B cell (primary cell): ENCODE measurements at regions not wholly inside any gene's neighbourhood (a gene's known extent, or its start where the extent isn't known, plus 50 kb on each side); places are given as distances from the start of the nearest gene placed in this dataset.
"Not testable (repeated sequence)": the region's sequence is repeated elsewhere in the genome, so short reads cannot be mapped to it uniquely, and the experiment has no call there.

ENCODE experiments used
- ATAC-seq: fragments of 200-7000 bp; cut with Tn5 transposase; one replicate; pipeline ENCODE4 v1.10.0; 2021; ENCODE audit warnings: low read depth, mild to moderate bottlenecking, moderate number of reproducible peaks, moderate library complexity
- CTCF ChIA-PET: fragments of 350-600 bp; sonication (Branson Sonifier 250); formaldehyde crosslinking; loops from one replicate; lab custom pipeline; 2021; ENCODE audit warnings: antibody characterized with exemption, inconsistent platforms; lab: Charles Lee
- POLR2A ChIA-PET: fragments of 350-600 bp; sonication (Branson Sonifier 250); formaldehyde crosslinking; loops from one replicate; lab custom pipeline; 2021; ENCODE audit warnings: antibody characterized with exemption; lab: Charles Lee
- DNase-seq: peaks from one replicate; pipeline ENCODE4 v3.0.0; 2013
- H2AFZ ChIP-seq: 2 replicates; pipeline ENCODE4 v1.6.1; 2012; ENCODE audit warnings: mild to moderate bottlenecking, low read depth, low read length; ENCODE audit not compliant: insufficient read depth, poor library complexity, severe bottlenecking
- H3K27ac ChIP-seq, 2 donors: 1 replicate in 1 of 2; 2 replicates in 1 of 2; pipeline ENCODE4 v1.5.1; 2012 to 2013; ENCODE audit warnings: low read length in 2 of 2, mild to moderate bottlenecking in 2 of 2, moderate library complexity in 1 of 2
- H3K27me3 ChIP-seq, 4 experiments: fragments of 200-600 bp in 1 of 4; sonication (generic) in 1 of 4; replicated peaks in 1 of 4; 1 replicate in 2 of 4; 2 replicates in 2 of 4; pipeline versions ENCODE4 v1.6.1 to v1.7.0; 2013 to 2016; ENCODE audit warnings: low read length in 3 of 4, mild to moderate bottlenecking in 2 of 4, mixed read lengths in 1 of 4, moderate library complexity in 1 of 4; ENCODE audit not compliant: insufficient read depth in 4 of 4, control insufficient read depth in 3 of 4; ENCODE audit errors: control extremely low read depth in 1 of 4
- H3K36me3 ChIP-seq, 2 experiments: replicated peaks in 1 of 2; 1 replicate in 1 of 2; 2 replicates in 1 of 2; pipeline versions ENCODE4 v1.6.1 to v1.7.1; 2013; ENCODE audit warnings: low read length in 1 of 2; ENCODE audit not compliant: insufficient read depth in 2 of 2, control insufficient read depth in 1 of 2; ENCODE audit errors: control extremely low read depth in 1 of 2, extremely low read depth in 1 of 2
- H3K4me1 ChIP-seq, 2 donors: fragments of 200-600 bp in 1 of 2; sonication (generic) in 1 of 2; 1 replicate in 1 of 2; 2 replicates in 1 of 2; pipeline versions ENCODE4 v1.5.1 to v1.6.1; 2013 to 2017; ENCODE audit warnings: low read length in 2 of 2; ENCODE audit not compliant: control insufficient read depth in 2 of 2, insufficient read depth in 2 of 2
- H3K4me2 ChIP-seq: replicated peaks from 2 replicates; pipeline ENCODE3; 2012; ENCODE audit warnings: mild to moderate bottlenecking, low read depth, low read length; ENCODE audit not compliant: poor library complexity, severe bottlenecking
- H3K4me3 ChIP-seq, 5 experiments: fragments of 200-600 bp in 1 of 5; sonication (generic) in 1 of 5; 1 replicate in 3 of 5; 2 replicates in 2 of 5; pipeline versions ENCODE4 v1.5.1 to v1.7.0; 2011 to 2016; ENCODE audit warnings: low read length in 4 of 5, mild to moderate bottlenecking in 4 of 5, low read depth in 2 of 5, control low read depth in 1 of 5, moderate library complexity in 1 of 5; ENCODE audit not compliant: insufficient read depth in 1 of 5; ENCODE audit errors: control extremely low read depth in 1 of 5, extremely low read depth in 1 of 5
- H3K79me2 ChIP-seq: fragments of 200-600 bp; sonication (generic); one replicate; pipeline ENCODE4 v1.6.0; 2016; ENCODE audit warnings: low read length; ENCODE audit not compliant: control insufficient read depth, insufficient read depth
- H3K9ac ChIP-seq: fragments of 200-600 bp; sonication (generic); 2 replicates; pipeline ENCODE4 v1.6.1; 2017; ENCODE audit warnings: mild to moderate bottlenecking, low read length, moderate library complexity
- H3K9me3 ChIP-seq, 3 donors: one replicate each; pipeline versions ENCODE4 v1.6.1 to v1.7.1; 2013; ENCODE audit warnings: low read length in 2 of 3; ENCODE audit not compliant: control insufficient read depth in 2 of 3, insufficient read depth in 1 of 3; ENCODE audit errors: control extremely low read depth in 1 of 3
- H4K20me1 ChIP-seq: 2 replicates; pipeline ENCODE4 v1.6.0; 2012; ENCODE audit warnings: mild to moderate bottlenecking, low read length; ENCODE audit not compliant: insufficient read depth, control insufficient read depth, poor library complexity, severe bottlenecking
- H3K27ac Mint-ChIP-seq: one replicate; pipeline ENCODE4 v1.8.0; 2021; ENCODE audit warnings: mixed read lengths
- H3K27me3 Mint-ChIP-seq: one replicate; pipeline ENCODE4 v1.8.0; 2021; ENCODE audit warnings: mixed read lengths
- H3K4me1 Mint-ChIP-seq: one replicate; pipeline ENCODE4 v1.8.0; 2021; ENCODE audit warnings: mixed read lengths
- H3K4me3 Mint-ChIP-seq: one replicate; pipeline ENCODE4 v1.8.0; 2021; ENCODE audit warnings: mixed read lengths
- H3K9me3 Mint-ChIP-seq: one replicate; pipeline ENCODE4 v1.8.0; 2022; ENCODE audit warnings: mixed read lengths; ENCODE audit not compliant: insufficient read depth
- CTCF ChIP-seq: fragments of 200-600 bp; IDR thresholded peaks from one replicate; pipeline ENCODE4 v1.8.0; 2022; ENCODE audit warnings: antibody characterized with exemption, mild to moderate bottlenecking
- EZH2 ChIP-seq: IDR thresholded peaks from 2 replicates; pipeline ENCODE4 v1.6.1; 2012; ENCODE audit warnings: borderline replicate concordance, low read depth, mild to moderate bottlenecking, moderate library complexity, low read length; ENCODE audit not compliant: insufficient read depth, poor library complexity, severe bottlenecking
- WGBS: methylation state at CpG from one replicate; pipeline ENCODE4 v1.1.5; 2013; ENCODE audit warnings: missing lambda C conversion rate; ENCODE audit not compliant: insufficient coverage; 5-methylcytosine and 5-hydroxymethylcytosine counted together
- intact Hi-C: fragments of 100-400 bp; cut with micrococcal nuclease; formaldehyde crosslinking; loops from one replicate; pipeline ENCODE4 v1.10.0; 2022

GRCh38 chr14:65989981-65990380 is 496.2 kb upstream of the CCDC196 start:
- H3K9me3 Mint-ChIP-seq = no peaks in the 10 kb centered on the region
- intact Hi-C loops = no loop called here
- peaks cover 4% of the 10 kb centered on the region for H3K4me1 Mint-ChIP-seq
- no peak overlapping the region for H3K9ac ChIP-seq
- H3K27ac ChIP-seq = no peak overlapping the region
- ATAC-seq = no peak
- ChIA-PET POLR2A (no interaction called here), CTCF (no interaction called here)
- no peaks in the 10 kb centered on the region for H4K20me1 ChIP-seq
- H3K36me3 ChIP-seq = no peaks in the 10 kb centered on the region
- no peak overlapping the region for H2AFZ ChIP-seq
- no peaks in the 10 kb centered on the region for H3K27me3 ChIP-seq
- DNase-seq = no peak
- no peak overlapping the region for H3K4me2 ChIP-seq
- H3K4me3 ChIP-seq = no peak overlapping the region
- no peak overlapping the region for H3K27ac Mint-ChIP-seq
- H3K79me2 ChIP-seq = no peaks in the 10 kb centered on the region
- H3K27me3 Mint-ChIP-seq = peaks cover 12% of the 10 kb centered on the region
- H3K4me3 Mint-ChIP-seq = no peak overlapping the region
- no peak for TF ChIP-seq EZH2
- TF ChIP-seq CTCF = no peak
- no peaks in the 10 kb centered on the region for H3K4me1 ChIP-seq
- no peaks in the 10 kb centered on the region for H3K9me3 ChIP-seq

GRCh38 chr14:65991104-65991503 is 495.1 kb upstream of the CCDC196 start:
- Histone ChIP-seq H3K4me2 (no peak overlapping the region), H3K9ac (no peak overlapping the region), H3K4me1 (no peaks in the 10 kb centered on the region), H2AFZ (no peak overlapping the region), H3K27me3 (no peaks in the 10 kb centered on the region), H4K20me1 (no peaks in the 10 kb centered on the region), H3K27ac (no peak overlapping the region), H3K4me3 (no peak overlapping the region), H3K79me2 (no peaks in the 10 kb centered on the region), H3K36me3 (no peaks in the 10 kb centered on the region), H3K9me3 (no peaks in the 10 kb centered on the region)
- H3K9me3 Mint-ChIP-seq = no peaks in the 10 kb centered on the region
- H3K4me1 Mint-ChIP-seq = peaks cover 4% of the 10 kb centered on the region
- ATAC-seq (no peak), DNase-seq (no peak)
- peaks cover 3% of the 10 kb centered on the region for H3K27me3 Mint-ChIP-seq
- H3K4me3 Mint-ChIP-seq = no peak overlapping the region
- ChIA-PET POLR2A (no interaction called here), CTCF (interaction anchor here (1.2 kb wide), 1 partner anchor 32 kb away, joined by 3 read pairs; no protein-coding TSS in a partner anchor)
- TF ChIP-seq CTCF = no peak
- TF ChIP-seq EZH2 = no peak
- intact Hi-C loops = no loop called here
- no peak overlapping the region for H3K27ac Mint-ChIP-seq
- WGBS = 90% methylated on average over 2 of the region's 2 CpGs

- H4K20me1 ChIP-seq, H3K79me2 ChIP-seq, intact Hi-C loops, H3K4me3 Mint-ChIP-seq, H3K27ac ChIP-seq, H3K9ac ChIP-seq, ATAC-seq, H3K9me3 Mint-ChIP-seq, H3K4me1 ChIP-seq, H3K9me3 ChIP-seq, H3K27ac Mint-ChIP-seq, H3K36me3 ChIP-seq, POLR2A ChIA-PET, H3K4me2 ChIP-seq, H3K4me3 ChIP-seq, H3K4me1 Mint-ChIP-seq, H3K27me3 ChIP-seq, DNase-seq, H3K27me3 Mint-ChIP-seq: not testable (repeated sequence)
- no CpG with 5 or more reads among the region's 1 CpG for WGBS
- CTCF ChIA-PET = interaction anchor here (1.2 kb wide), 1 partner anchor 33 kb away, joined by 3 read pairs; no protein-coding TSS in a partner anchor
- peak overlapping the region; percentile 21 for H2AFZ ChIP-seq
These were observed 494.2 kb upstream of the CCDC196 start for GRCh38 chr14:65991935-65992334.
